ENCODE measurements at regions not wholly inside any gene's neighbourhood (a gene's known extent, or its start where the extent isn't known, plus 50 kb on each side); places are given as distances from the start of the nearest gene placed in this dataset.

DNA sequence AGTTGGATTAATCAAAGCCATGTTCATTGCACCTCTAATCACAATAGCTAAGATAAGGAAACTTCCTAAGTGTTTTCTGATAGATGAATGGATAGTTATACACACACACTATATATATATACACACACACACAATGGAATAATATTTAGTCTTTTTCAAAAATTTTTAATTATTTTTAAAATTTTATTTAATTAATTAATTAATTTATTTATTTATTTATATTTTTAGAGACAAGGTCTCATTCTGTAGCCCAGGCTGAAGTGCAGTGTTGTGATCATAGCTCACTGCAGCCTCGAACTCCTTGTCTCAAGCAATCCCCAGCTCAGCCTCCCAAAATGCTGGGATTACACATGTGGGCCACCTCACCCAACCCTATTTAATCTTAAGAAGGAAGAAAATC is 481.0 kb upstream of the TNP1 start:
- TF ChIP-seq POLR2A (IDR thresholded peaks at IDR 0.05; ENCODE audit: low read depth, low read length) (no peak), TAF1 (IDR thresholded peaks at IDR 0.05; ENCODE audit: low read depth, low read length) (no peak), POLR2AphosphoS5 (IDR thresholded peaks at IDR 0.05; ENCODE audit: low read depth, low read length) (no peak), PAX5 (IDR thresholded peaks at IDR 0.05; ENCODE audit: insufficient read depth, low read length, severe bottlenecking) (no peak), SPI1 (IDR thresholded peaks at IDR 0.05; ENCODE audit: low read depth, low read length) (no peak), POU2F2 (IDR thresholded peaks at IDR 0.05; ENCODE audit: low read depth, low read length) (no peak)
